A673 (cell line): ENCODE measurements at regions not wholly inside any gene's neighbourhood (a gene's known extent, or its start where the extent isn't known, plus 50 kb on each side); places are given as distances from the start of the nearest gene placed in this dataset.

Experiments used
- BruUV-seq: library from RNA; stranded (reverse); fragments of 400-500 nt; replicated peaks from 2 replicates; lab custom pipeline; 2021; lab: Mats Ljungman, UMichigan
- CTCF ChIA-PET: fragments of 300-600 bp; sonication (Branson Sonifier 250); formaldehyde crosslinking; loops from one replicate; lab custom pipeline; 2022; ENCODE audit warnings: antibody characterized with exemption; lab: Charles Lee
- POLR2A ChIA-PET: fragments of 300-600 bp; sonication (Branson Sonifier 250); formaldehyde crosslinking; loops from one replicate; lab custom pipeline; 2022; ENCODE audit warnings: antibody characterized with exemption; ENCODE audit not compliant: low non-redundant PET; lab: Charles Lee
- DNase-seq: peaks from one replicate; pipeline ENCODE4 v3.0.0-alpha.2; 2015; ENCODE audit warnings: low spot score
- H3K27ac ChIP-seq: fragments of 200-600 bp; sonication (generic); 2 replicates; pipeline ENCODE4 v1.5.1; 2016; ENCODE audit warnings: mixed run types, low read depth, mild to moderate bottlenecking, mixed read lengths, antibody characterized with exemption, low read length; ENCODE audit not compliant: poor library complexity, severe bottlenecking
- H3K27me3 ChIP-seq: fragments of 200-600 bp; sonication (generic); replicated peaks from 2 replicates; pipeline ENCODE4 v1.6.1; 2017; ENCODE audit warnings: mixed run types, low read depth, mild to moderate bottlenecking, mixed read lengths, antibody characterized with exemption, low read length; ENCODE audit not compliant: insufficient read depth, poor library complexity
- H3K36me3 ChIP-seq: fragments of 200-600 bp; sonication (generic); 2 replicates; pipeline ENCODE4 v1.6.1; 2016; ENCODE audit warnings: mixed run types, mild to moderate bottlenecking, mixed read lengths, antibody characterized with exemption, low read length; ENCODE audit not compliant: insufficient read depth, poor library complexity, severe bottlenecking
- H3K4me1 ChIP-seq: fragments of 200-600 bp; sonication (generic); 2 replicates; pipeline ENCODE4 v1.6.1; 2017; ENCODE audit warnings: mixed run types, mild to moderate bottlenecking, mixed read lengths, antibody characterized with exemption, low read length; ENCODE audit not compliant: insufficient read depth, poor library complexity, severe bottlenecking
- H3K4me3 ChIP-seq: fragments of 200-600 bp; sonication (generic); 2 replicates; pipeline ENCODE4 v1.5.1; 2016; ENCODE audit warnings: low read depth, mixed run types, mild to moderate bottlenecking, mixed read lengths, low read length; ENCODE audit not compliant: poor library complexity, severe bottlenecking
- H3K9me3 ChIP-seq: fragments of 200-600 bp; sonication (generic); 2 replicates; pipeline ENCODE4 v1.6.1; 2016; ENCODE audit warnings: mixed run types, low read depth, mild to moderate bottlenecking, mixed read lengths, antibody characterized with exemption, low read length; ENCODE audit not compliant: poor library complexity, severe bottlenecking
- EZH2 ChIP-seq: fragments of 200-600 bp; sonication (generic); IDR thresholded peaks from 2 replicates; pipeline ENCODE4 v1.6.1; 2017; ENCODE audit warnings: borderline replicate concordance, low read depth, mild to moderate bottlenecking, mixed read lengths, antibody characterized with exemption, low read length; ENCODE audit not compliant: poor library complexity, severe bottlenecking
- intact Hi-C: fragments of 100-400 bp; cut with micrococcal nuclease; formaldehyde crosslinking; loops from one replicate; pipeline ENCODE4 v1.10.0; 2022; ENCODE audit not compliant: unreplicated experiment
- TF ChIP-seq, protein P1 (sequence below): fragments of 300-800, 200-600 bp; sonication (generic); conservative IDR thresholded peaks from 2 replicates; pipeline ENCODE4 v1.5.1; 2017; ENCODE audit warnings: low read depth, mild to moderate bottlenecking, antibody characterized with exemption, low read length, moderate library complexity, mixed read lengths

DNA sequence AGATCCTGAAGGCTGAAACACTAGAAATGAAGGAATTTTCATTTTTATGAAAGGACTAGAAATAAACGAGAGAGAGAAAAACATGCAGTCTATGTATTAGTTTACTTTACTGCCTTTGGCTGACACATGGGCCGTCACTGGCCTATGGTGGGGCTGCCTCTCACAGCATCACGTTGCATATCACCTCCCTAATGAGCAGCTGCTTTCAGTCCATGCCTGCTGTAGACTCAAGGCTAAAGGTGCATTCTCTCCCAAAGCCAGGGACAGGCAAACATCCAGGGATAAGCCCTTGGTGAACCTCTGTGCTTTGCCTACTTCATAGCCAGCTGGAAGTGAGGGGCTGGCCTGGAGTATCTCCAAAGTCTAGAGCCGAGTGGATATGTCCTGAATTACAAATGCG lies 359.4 kb downstream of the GPAM start:
- Histone ChIP-seq H3K36me3 (no peaks in the 10 kb centered on the region), H3K9me3 (no peaks in the 10 kb centered on the region), H3K27ac (no peak overlapping the region), H3K27me3 (peaks cover 6% of the 10 kb centered on the region), H3K4me3 (no peak overlapping the region), H3K4me1 (no peaks in the 10 kb centered on the region)
- no peak for DNase-seq
- TF ChIP-seq, protein P1, sequence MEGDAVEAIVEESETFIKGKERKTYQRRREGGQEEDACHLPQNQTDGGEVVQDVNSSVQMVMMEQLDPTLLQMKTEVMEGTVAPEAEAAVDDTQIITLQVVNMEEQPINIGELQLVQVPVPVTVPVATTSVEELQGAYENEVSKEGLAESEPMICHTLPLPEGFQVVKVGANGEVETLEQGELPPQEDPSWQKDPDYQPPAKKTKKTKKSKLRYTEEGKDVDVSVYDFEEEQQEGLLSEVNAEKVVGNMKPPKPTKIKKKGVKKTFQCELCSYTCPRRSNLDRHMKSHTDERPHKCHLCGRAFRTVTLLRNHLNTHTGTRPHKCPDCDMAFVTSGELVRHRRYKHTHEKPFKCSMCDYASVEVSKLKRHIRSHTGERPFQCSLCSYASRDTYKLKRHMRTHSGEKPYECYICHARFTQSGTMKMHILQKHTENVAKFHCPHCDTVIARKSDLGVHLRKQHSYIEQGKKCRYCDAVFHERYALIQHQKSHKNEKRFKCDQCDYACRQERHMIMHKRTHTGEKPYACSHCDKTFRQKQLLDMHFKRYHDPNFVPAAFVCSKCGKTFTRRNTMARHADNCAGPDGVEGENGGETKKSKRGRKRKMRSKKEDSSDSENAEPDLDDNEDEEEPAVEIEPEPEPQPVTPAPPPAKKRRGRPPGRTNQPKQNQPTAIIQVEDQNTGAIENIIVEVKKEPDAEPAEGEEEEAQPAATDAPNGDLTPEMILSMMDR: no peak
- no peak for TF ChIP-seq EZH2
- POLR2A ChIA-PET: no interaction called here
- CTCF ChIA-PET: no interaction called here
- no TSS peak for BruUV-seq
- intact Hi-C loops: no loop called here

DNA sequence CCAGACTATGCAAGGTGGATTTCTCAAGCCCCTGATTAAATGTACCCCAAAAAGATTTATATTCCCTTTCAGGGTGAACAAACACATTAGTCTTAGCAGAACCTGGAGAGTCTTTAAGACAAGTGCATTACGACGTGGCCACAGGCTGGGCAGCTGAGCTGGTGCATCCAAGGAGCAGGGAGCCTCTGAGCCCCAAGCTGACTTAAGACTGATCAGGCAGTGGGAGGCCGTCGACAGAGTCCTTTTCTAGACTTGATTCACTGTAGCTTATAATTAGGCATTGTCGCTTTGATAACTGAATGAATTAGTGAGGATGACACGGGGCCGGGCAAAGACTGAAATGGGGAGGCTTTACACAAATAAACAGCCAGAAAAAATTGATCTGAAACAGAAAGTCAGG lies 353.2 kb downstream of the GPAM start:
- TF ChIP-seq EZH2: no peak
- TF ChIP-seq, protein P1: no peak
- intact Hi-C loops: no loop called here
- Histone ChIP-seq H3K27me3 (peaks cover 27% of the 10 kb centered on the region), H3K27ac (no peak overlapping the region), H3K9me3 (no peaks in the 10 kb centered on the region), H3K4me1 (no peaks in the 10 kb centered on the region), H3K36me3 (no peaks in the 10 kb centered on the region), H3K4me3 (no peak overlapping the region)
- DNase-seq: no peak
- no TSS peak for BruUV-seq
- POLR2A ChIA-PET: no interaction called here
- CTCF ChIA-PET: no interaction called here

DNA sequence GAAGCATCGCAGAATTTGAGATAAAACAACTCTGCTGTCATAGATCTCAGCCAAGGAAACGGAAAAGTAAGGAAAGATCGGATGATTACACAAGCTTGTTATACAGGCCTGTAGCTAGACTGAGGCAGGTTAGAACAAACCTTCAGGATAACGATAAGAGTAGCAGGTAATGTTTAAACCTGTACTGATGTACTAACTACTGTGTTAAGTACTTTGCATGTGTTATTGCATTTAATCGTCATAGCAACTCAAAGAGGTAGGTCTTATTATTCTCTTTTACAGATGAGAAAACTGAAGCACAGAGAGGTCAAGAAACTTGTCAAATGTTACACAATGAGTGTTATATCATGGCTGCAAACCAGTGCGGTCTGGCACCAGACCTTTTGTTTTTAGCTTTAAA lies 352.5 kb downstream of the GPAM start:
- intact Hi-C loops: no loop called here
- H3K9me3 ChIP-seq: no peaks in the 10 kb centered on the region
- H3K4me1 ChIP-seq: no peaks in the 10 kb centered on the region
- no TSS peak for BruUV-seq
- H3K4me3 ChIP-seq: no peak overlapping the region
- H3K36me3 ChIP-seq: no peaks in the 10 kb centered on the region
- no peak for DNase-seq
- ChIA-PET CTCF (no interaction called here), POLR2A (no interaction called here)
- no peak for TF ChIP-seq EZH2
- TF ChIP-seq, protein P1: no peak
- H3K27me3 ChIP-seq: peaks cover 31% of the 10 kb centered on the region
- no peak overlapping the region for H3K27ac ChIP-seq
